Common myeloid progenitor, CD34-positive (primary cell): ENCODE measurements at regions not wholly inside any gene's neighbourhood (a gene's known extent, or its start where the extent isn't known, plus 50 kb on each side); places are given as distances from the start of the nearest gene placed in this dataset.
"Not testable (repeated sequence)": the region's sequence is repeated elsewhere in the genome, so short reads cannot be mapped to it uniquely, and the experiment has no call there.

Source experiments
- CTCF ChIA-PET: fragments of 350-600 bp; sonication (Branson Sonifier 250); formaldehyde crosslinking; loops from one replicate; lab custom pipeline; 2021; ENCODE audit warnings: antibody characterized with exemption; lab: Charles Lee
- POLR2A ChIA-PET: fragments of 350-600 bp; sonication (Branson Sonifier 250); formaldehyde crosslinking; loops from one replicate; lab custom pipeline; 2021; ENCODE audit warnings: antibody characterized with exemption; lab: Charles Lee
- DNase-seq, 3 donors: peaks; one replicate each; pipeline versions ENCODE4 v3.0.0 to v3.0.0-alpha.2; 2013
- H3K27ac ChIP-seq, 2 experiments: 1 replicate in 1 of 2; 2 replicates in 1 of 2; pipeline ENCODE4 v1.7.0; 2013; ENCODE audit warnings: inconsistent platforms in 2 of 2, low read length in 2 of 2, mild to moderate bottlenecking in 2 of 2, low read depth in 1 of 2, moderate library complexity in 1 of 2; ENCODE audit not compliant: severe bottlenecking in 2 of 2, insufficient read depth in 1 of 2, poor library complexity in 1 of 2
- H3K27me3 ChIP-seq, 5 experiments: replicated peaks in 2 of 5; 1 replicate in 3 of 5; 2 replicates in 2 of 5; pipeline versions ENCODE4 v1.6.1 to v1.7.0; 2013; ENCODE audit warnings: low read length in 4 of 5, mild to moderate bottlenecking in 2 of 5, moderate library complexity in 2 of 5, inconsistent platforms in 1 of 5; ENCODE audit not compliant: insufficient read depth in 5 of 5, control insufficient read depth in 4 of 5
- H3K36me3 ChIP-seq, 4 experiments: 1 replicate in 2 of 4; 2 replicates in 2 of 4; pipeline versions ENCODE4 v1.6.1 to v1.7.0; 2013; ENCODE audit warnings: low read length in 3 of 4, control low read depth in 1 of 4, mild to moderate bottlenecking in 1 of 4; ENCODE audit not compliant: control insufficient read depth in 4 of 4, insufficient read depth in 4 of 4
- H3K4me1 ChIP-seq, 4 experiments: 1 replicate in 3 of 4; 2 replicates in 1 of 4; pipeline versions ENCODE4 v1.6.1 to v1.7.1; 2013; ENCODE audit warnings: low read length in 3 of 4, mild to moderate bottlenecking in 3 of 4, control low read depth in 1 of 4, inconsistent platforms in 1 of 4, moderate library complexity in 1 of 4; ENCODE audit not compliant: control insufficient read depth in 4 of 4, insufficient read depth in 4 of 4; ENCODE audit errors: control extremely low read depth in 1 of 4
- H3K4me3 ChIP-seq, 7 experiments: 1 replicate in 4 of 7; 2 replicates in 3 of 7; pipeline versions ENCODE4 v1.5.1 to v1.7.0; 2013; ENCODE audit warnings: mild to moderate bottlenecking in 7 of 7, low read length in 6 of 7, moderate library complexity in 6 of 7, inconsistent platforms in 2 of 7, low read depth in 2 of 7, control low read depth in 1 of 7; ENCODE audit not compliant: insufficient read depth in 4 of 7, control insufficient read depth in 1 of 7; ENCODE audit errors: extremely low read depth in 1 of 7
- H3K9me3 ChIP-seq, 5 experiments: 1 replicate in 4 of 5; 2 replicates in 1 of 5; pipeline versions ENCODE4 v1.6.1 to v1.7.1; 2013; ENCODE audit warnings: low read length in 4 of 5, mild to moderate bottlenecking in 2 of 5, inconsistent platforms in 1 of 5, low read depth in 1 of 5, moderate library complexity in 1 of 5; ENCODE audit not compliant: control insufficient read depth in 4 of 5, insufficient read depth in 2 of 5; ENCODE audit errors: control extremely low read depth in 1 of 5
- WGBS: methylation state at CpG from one replicate; pipeline ENCODE4 v1.1.5; 2013; ENCODE audit not compliant: insufficient coverage; 5-methylcytosine and 5-hydroxymethylcytosine counted together

DNA sequence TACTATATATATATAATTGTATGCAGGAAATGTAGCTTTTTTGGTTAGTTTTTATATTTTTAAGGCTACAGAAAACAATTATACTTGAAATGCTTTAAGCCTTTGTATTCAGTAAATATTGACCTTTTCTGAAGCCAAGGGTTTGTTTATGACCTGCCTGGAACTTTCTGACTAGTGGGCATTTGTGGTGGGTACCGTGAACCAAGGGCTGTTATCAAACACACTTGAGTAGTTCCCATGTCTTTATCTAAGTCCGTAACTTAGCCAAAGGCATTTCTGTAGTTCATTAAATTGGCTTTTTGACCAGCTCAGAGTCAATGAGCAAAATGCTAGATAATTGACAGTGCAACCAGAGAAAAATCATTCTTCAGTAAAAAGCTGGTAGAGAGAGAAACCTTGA, 1444.2 kb upstream of the SLC10A2 start:
- POLR2A ChIA-PET, result no interaction called here
- H3K27me3 ChIP-seq, result no peaks in the 10 kb centered on the region

DNA sequence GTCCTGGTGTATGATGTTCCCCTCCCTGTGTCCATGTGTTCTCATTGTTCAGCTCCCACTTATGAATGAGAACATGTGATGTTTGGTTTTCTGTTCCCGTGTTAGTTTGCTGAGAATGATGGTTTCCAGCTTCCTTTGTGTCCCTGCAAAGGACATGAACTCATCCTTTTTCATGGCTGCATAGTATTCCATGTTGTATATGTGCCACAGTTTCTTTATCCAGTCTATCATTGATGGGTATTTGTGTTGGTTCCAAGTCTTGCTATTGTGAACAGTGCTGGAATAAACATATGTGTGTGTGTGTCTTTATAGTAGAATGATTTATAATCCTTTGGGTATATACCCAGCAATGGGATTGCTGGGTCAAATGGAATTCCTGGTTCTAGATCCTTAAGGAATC, 1427.3 kb upstream of the SLC10A2 start:
- H3K9me3 ChIP-seq, H3K4me1 ChIP-seq, H3K27me3 ChIP-seq, POLR2A ChIA-PET, H3K4me3 ChIP-seq, H3K36me3 ChIP-seq, DNase-seq, CTCF ChIA-PET, H3K27ac ChIP-seq: not testable (repeated sequence)
- no CpG with 5 or more reads among the region's 1 CpG for WGBS

More for the DNA sequence above, 1444.2 kb upstream of the SLC10A2 start:
- CTCF ChIA-PET, result no interaction called here
- Histone ChIP-seq H3K9me3 (peaks cover 0 to 1% (median 0%) of the 10 kb centered on the region in 5 experiments), H3K36me3 (no peaks in the 10 kb centered on the region), H3K4me1 (no peaks in the 10 kb centered on the region), H3K4me3 (no peak overlapping the region), H3K27ac (no peak overlapping the region)
- DNase-seq, result no peak
- WGBS, result 100% methylated on average over 2 of the region's 2 CpGs

DNA sequence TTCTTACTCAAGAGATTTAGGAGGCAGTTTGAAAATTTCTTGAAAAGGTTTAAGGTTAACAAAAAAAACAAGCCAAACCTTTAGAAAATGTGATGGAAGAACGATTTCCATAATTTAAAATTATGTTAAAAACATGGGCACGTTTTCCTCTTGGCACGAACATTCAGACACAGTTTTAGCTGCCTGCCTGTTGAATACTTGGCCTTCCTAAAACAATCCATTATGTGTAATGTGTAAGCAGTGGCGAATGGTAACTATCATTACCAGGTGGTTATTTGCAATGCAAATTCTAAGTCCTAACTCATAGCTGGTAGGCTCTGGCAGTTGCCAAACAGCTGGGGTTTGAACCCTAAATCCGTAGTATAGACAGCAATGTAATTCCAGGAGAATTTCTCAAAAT, 1425.7 kb upstream of the SLC10A2 start:
- H3K4me3 ChIP-seq, result no peak overlapping the region
- WGBS, result 91% methylated on average over 4 of the region's 5 CpGs
- ChIA-PET POLR2A (no interaction called here), CTCF (no interaction called here)
- no peaks in the 10 kb centered on the region for H3K36me3 ChIP-seq
- H3K4me1 ChIP-seq, result no peaks in the 10 kb centered on the region
- no peak overlapping the region for H3K27ac ChIP-seq
- no peak for DNase-seq
- no peaks in the 10 kb centered on the region for H3K9me3 ChIP-seq
- H3K27me3 ChIP-seq, result no peaks in the 10 kb centered on the region

DNA sequence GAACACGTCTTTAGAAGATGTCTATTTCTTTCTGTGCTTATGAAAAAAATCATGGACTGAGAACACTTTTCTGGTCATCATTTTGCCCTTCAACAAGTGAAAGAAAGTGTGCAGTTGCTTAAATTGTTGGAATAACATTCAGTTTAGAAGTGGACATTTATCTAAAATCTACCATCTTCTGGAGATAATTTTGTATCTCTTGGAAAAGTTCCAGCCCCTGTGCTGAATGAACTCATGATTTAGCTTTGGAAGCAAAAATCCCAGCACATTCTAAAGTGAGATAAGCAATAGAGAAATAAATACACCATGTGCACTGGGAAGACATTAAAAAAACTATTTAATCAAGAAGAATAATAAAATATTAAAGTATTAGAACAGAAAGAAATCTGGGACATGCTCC, 1420.8 kb upstream of the SLC10A2 start:
- no peaks in the 10 kb centered on the region for H3K4me1 ChIP-seq
- 100% methylated on average over 1 of the region's 1 CpG for WGBS
- H3K9me3 ChIP-seq, result no peaks in the 10 kb centered on the region
- no peak overlapping the region for H3K4me3 ChIP-seq
- H3K27ac ChIP-seq, result no peak overlapping the region
- POLR2A ChIA-PET, result no interaction called here
- H3K27me3 ChIP-seq, result no peaks in the 10 kb centered on the region
- no peak for DNase-seq
- CTCF ChIA-PET, result no interaction called here
- H3K36me3 ChIP-seq, result no peaks in the 10 kb centered on the region

DNA sequence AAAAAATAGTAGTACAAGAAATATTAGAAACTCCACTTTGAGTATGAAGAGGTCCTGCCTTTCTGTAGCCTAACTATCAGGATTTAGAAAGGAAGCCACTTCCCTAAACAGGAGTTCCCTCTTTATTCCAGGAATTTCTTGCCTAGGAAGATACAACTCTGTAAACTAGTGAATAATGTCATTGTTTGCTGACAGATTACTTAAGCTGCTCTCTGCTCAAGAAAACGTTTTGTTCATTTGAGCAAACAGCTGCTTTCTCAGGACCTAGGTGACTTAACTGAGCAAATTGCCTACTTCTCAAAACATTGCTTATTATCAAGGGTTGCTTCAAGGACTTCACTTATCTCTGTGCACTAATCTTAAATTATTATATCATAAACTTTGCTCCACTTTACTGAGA, 1419.4 kb upstream of the SLC10A2 start:
- no peaks in the 10 kb centered on the region for H3K27me3 ChIP-seq
- 40% methylated on average over 1 of the region's 1 CpG for WGBS
- H3K9me3 ChIP-seq, result no peaks in the 10 kb centered on the region
- H3K4me1 ChIP-seq, result no peaks in the 10 kb centered on the region
- no peak overlapping the region for H3K4me3 ChIP-seq
- no peak for DNase-seq
- H3K36me3 ChIP-seq, result no peaks in the 10 kb centered on the region
- H3K27ac ChIP-seq, result no peak overlapping the region
- ChIA-PET CTCF (no interaction called here), POLR2A (no interaction called here)

DNA sequence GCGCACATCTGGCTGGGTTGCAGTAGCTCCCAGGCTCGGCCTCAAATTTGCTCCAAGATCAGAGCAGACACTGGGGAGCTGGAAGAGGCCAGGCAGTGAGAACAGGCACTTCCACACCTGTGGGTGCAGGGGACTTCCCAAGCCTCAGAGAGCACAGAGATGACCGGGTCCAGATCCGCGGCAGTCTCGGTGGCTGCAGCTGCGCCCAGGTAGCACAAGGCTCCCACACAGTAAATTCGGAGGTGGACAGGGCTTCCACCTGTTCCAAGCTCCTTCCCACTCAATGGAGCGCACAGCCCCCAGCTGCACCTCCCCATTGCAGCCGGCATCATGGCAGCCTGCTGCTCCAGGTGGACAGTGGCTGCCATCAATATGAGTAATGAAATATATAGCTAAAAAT, 1417.4 kb upstream of the SLC10A2 start:
- H3K27ac ChIP-seq, result no peak overlapping the region
- H3K4me1 ChIP-seq, result no peaks in the 10 kb centered on the region
- DNase-seq, result no peak
- ChIA-PET POLR2A (interaction anchor here (0.6 kb wide), 1 partner anchor 11 kb away, joined by 3 read pairs; no protein-coding TSS in a partner anchor), CTCF (no interaction called here)
- H3K4me3 ChIP-seq, result no peak overlapping the region
- H3K9me3 ChIP-seq, result no peaks in the 10 kb centered on the region
- no peaks in the 10 kb centered on the region for H3K36me3 ChIP-seq
- H3K27me3 ChIP-seq, result no peaks in the 10 kb centered on the region
- 93% methylated on average over 8 of the region's 10 CpGs for WGBS

DNA sequence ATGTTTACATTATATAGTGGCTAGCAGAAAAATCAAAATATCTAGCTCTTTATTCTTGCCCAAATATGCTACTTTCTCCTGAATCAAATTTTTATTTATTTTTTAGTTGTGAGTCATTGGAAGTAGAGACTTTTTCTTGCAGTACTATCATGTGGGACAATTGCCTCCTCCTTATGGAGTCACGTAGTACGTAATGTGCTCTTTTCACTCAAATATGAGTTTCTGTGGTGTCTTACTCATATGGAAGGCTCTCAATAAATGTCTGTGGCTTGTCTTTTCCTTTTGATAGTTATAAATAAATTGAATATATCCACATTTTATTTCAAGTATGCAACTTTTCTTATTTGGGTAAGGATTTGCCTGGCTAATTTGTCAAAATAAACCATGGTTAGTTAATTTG, 1411.0 kb upstream of the SLC10A2 start:
- Histone ChIP-seq H3K9me3 (peaks cover 0 to 1% (median 0%) of the 10 kb centered on the region in 5 experiments), H3K27me3 (no peaks in the 10 kb centered on the region), H3K36me3 (no peaks in the 10 kb centered on the region), H3K27ac (no peak overlapping the region), H3K4me3 (no peak overlapping the region), H3K4me1 (no peaks in the 10 kb centered on the region)
- no CpG with 5 or more reads among the region's 2 CpGs for WGBS
- ChIA-PET CTCF (no interaction called here), POLR2A (no interaction called here)
- DNase-seq, result no peak
